Neural progenitor cell (in vitro differentiated cells): ENCODE measurements at regions not wholly inside any gene's neighbourhood (a gene's known extent, or its start where the extent isn't known, plus 50 kb on each side); places are given as distances from the start of the nearest gene placed in this dataset.
"Not testable (repeated sequence)": the region's sequence is repeated elsewhere in the genome, so short reads cannot be mapped to it uniquely, and the experiment has no call there.

ENCODE experiments used
- DNase-seq: peaks from one replicate; pipeline ENCODE4 v3.0.0-alpha.2; 2016; ENCODE audit warnings: low spot score
- H2AFZ ChIP-seq: fragments of 200-600 bp; sonication (generic); replicated peaks from 2 replicates; pipeline ENCODE4 v1.6.1; 2016; ENCODE audit warnings: antibody characterized with exemption
- H3F3A ChIP-seq: fragments of 200-600 bp; sonication (generic); 2 replicates; pipeline ENCODE4 v1.6.1; 2016; ENCODE audit warnings: antibody characterized with exemption, low read depth
- H3K27ac ChIP-seq: fragments of 200-600 bp; sonication (generic); 2 replicates; pipeline ENCODE4 v1.5.1; 2016; ENCODE audit warnings: mild to moderate bottlenecking
- H3K27me3 ChIP-seq: fragments of 200-600 bp; sonication (generic); 2 replicates; pipeline ENCODE4 v1.6.1; 2016; ENCODE audit warnings: mild to moderate bottlenecking, moderate library complexity
- H3K36me3 ChIP-seq: fragments of 200-600 bp; sonication (generic); 2 replicates; pipeline ENCODE4 v1.5.1; 2016
- H3K4me1 ChIP-seq: fragments of 200-600 bp; sonication (generic); 2 replicates; pipeline ENCODE4 v1.6.1; 2016; ENCODE audit warnings: mixed run types
- H3K4me2 ChIP-seq: fragments of 200-600 bp; sonication (generic); 2 replicates; pipeline ENCODE4 v1.6.1; 2016
- H3K4me3 ChIP-seq: fragments of 200-600 bp; sonication (generic); 2 replicates; pipeline ENCODE4 v1.5.1; 2016
- H3K79me2 ChIP-seq: fragments of 200-600 bp; sonication (generic); 2 replicates; pipeline ENCODE4 v1.6.1; 2016; ENCODE audit warnings: low read depth
- H3K9ac ChIP-seq: fragments of 200-600 bp; sonication (generic); 2 replicates; pipeline ENCODE4 v1.6.1; 2016
- H3K9me3 ChIP-seq: fragments of 200-600 bp; sonication (generic); 2 replicates; pipeline ENCODE4 v1.5.1; 2016; ENCODE audit warnings: low read depth
- H4K20me1 ChIP-seq: fragments of 200-600 bp; sonication (generic); 2 replicates; pipeline ENCODE4 v1.6.1; 2016; ENCODE audit warnings: low read depth
- H3K27ac Mint-ChIP-seq: 3 replicates; pipeline ENCODE4 v1.8.0; 2021; ENCODE audit warnings: mixed read lengths
- H3K27me3 Mint-ChIP-seq: 2 replicates; pipeline ENCODE4 v1.8.0; 2022; ENCODE audit warnings: low read depth, mild to moderate bottlenecking, inconsistent platforms, moderate library complexity, mixed read lengths; ENCODE audit not compliant: insufficient read depth
- H3K36me3 Mint-ChIP-seq: 3 replicates; pipeline ENCODE4 v1.8.0; 2021; ENCODE audit warnings: mixed read lengths
- H3K4me1 Mint-ChIP-seq: 3 replicates; pipeline ENCODE4 v1.8.0; 2021; ENCODE audit warnings: mixed read lengths
- H3K4me3 Mint-ChIP-seq: 3 replicates; pipeline ENCODE4 v1.8.0; 2021; ENCODE audit warnings: mild to moderate bottlenecking, moderate library complexity, mixed read lengths
- H3K9me3 Mint-ChIP-seq: 3 replicates; pipeline ENCODE4 v1.8.0; 2020; ENCODE audit warnings: mixed read lengths
- EZH2 ChIP-seq: fragments of 200-600 bp; sonication (generic); IDR thresholded peaks from 2 replicates; pipeline ENCODE4 v1.6.1; 2017; ENCODE audit warnings: antibody characterized with exemption, mild to moderate bottlenecking, moderate library complexity
- EZH2phosphoT487 ChIP-seq: fragments of 200-600 bp; sonication (generic); IDR thresholded peaks from 2 replicates; pipeline ENCODE4 v1.6.1; 2017; ENCODE audit warnings: antibody characterized with exemption
- TF ChIP-seq, protein P1 (sequence below): fragments of 200-600 bp; sonication (generic); IDR thresholded peaks from 2 replicates; pipeline ENCODE4 v1.5.1; 2017; ENCODE audit warnings: antibody characterized with exemption, mild to moderate bottlenecking

DNA sequence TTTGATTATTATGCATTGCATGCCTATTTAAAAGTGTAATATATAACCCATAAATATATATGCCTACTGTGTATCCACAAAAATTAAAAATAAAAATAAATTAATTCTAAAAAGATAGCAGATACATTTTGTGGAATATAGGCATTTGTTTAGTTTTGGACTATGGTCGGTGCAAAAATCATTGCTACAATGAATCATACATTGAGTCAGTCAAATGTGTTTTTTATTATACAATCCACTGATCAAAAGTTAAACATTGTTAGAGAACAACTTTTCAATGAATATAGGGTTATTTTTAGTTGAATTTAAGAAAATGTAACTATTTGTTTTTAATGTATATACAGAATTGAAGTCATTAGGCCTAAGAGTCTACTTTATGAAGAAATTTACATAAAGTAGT, 885.9 kb downstream of the EFNA5 start:
- H3K27ac ChIP-seq = no peak overlapping the region
- no peaks in the 10 kb centered on the region for H3K4me1 ChIP-seq
- no peaks in the 10 kb centered on the region for H3K9me3 ChIP-seq
- no peak overlapping the region for H3K4me3 Mint-ChIP-seq
- no peak overlapping the region for H3K27ac Mint-ChIP-seq
- H3K4me3 ChIP-seq = no peak overlapping the region
- no peak for DNase-seq
- H4K20me1 ChIP-seq = no peaks in the 10 kb centered on the region
- peaks cover 4% of the 10 kb centered on the region for H3K27me3 Mint-ChIP-seq
- no peaks in the 10 kb centered on the region for H3K27me3 ChIP-seq
- TF ChIP-seq EZH2phosphoT487 (no peak), EZH2 (no peak)
- TF ChIP-seq, protein P1, sequence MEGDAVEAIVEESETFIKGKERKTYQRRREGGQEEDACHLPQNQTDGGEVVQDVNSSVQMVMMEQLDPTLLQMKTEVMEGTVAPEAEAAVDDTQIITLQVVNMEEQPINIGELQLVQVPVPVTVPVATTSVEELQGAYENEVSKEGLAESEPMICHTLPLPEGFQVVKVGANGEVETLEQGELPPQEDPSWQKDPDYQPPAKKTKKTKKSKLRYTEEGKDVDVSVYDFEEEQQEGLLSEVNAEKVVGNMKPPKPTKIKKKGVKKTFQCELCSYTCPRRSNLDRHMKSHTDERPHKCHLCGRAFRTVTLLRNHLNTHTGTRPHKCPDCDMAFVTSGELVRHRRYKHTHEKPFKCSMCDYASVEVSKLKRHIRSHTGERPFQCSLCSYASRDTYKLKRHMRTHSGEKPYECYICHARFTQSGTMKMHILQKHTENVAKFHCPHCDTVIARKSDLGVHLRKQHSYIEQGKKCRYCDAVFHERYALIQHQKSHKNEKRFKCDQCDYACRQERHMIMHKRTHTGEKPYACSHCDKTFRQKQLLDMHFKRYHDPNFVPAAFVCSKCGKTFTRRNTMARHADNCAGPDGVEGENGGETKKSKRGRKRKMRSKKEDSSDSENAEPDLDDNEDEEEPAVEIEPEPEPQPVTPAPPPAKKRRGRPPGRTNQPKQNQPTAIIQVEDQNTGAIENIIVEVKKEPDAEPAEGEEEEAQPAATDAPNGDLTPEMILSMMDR = no peak
- no peaks in the 10 kb centered on the region for H3F3A ChIP-seq
- no peak overlapping the region for H2AFZ ChIP-seq
- H3K36me3 Mint-ChIP-seq = peaks cover 2% of the 10 kb centered on the region
- H3K9ac ChIP-seq = no peak overlapping the region
- H3K9me3 Mint-ChIP-seq = no peaks in the 10 kb centered on the region
- H3K36me3 ChIP-seq = no peaks in the 10 kb centered on the region
- no peaks in the 10 kb centered on the region for H3K79me2 ChIP-seq
- H3K4me2 ChIP-seq = no peak overlapping the region
- H3K4me1 Mint-ChIP-seq = no peaks in the 10 kb centered on the region

DNA sequence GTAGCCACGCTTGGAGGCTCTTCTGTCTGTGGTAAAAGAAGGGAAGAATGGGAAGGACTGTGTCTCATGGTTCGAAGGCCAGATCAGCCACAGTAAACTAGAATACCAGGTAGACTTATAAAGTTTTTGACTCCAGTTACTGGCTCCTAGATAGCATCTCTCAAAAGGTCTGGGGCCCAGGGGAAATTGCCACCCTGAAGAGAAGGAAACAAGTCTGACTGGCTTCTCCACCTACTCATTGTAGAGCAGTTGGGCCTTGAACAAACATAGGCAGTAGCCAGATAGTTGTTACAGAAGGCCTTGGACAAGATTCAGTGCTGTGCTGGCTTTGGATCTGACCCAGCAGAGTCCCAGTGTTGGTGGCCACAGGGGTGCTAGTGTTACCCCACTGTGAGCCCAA, 890.4 kb downstream of the EFNA5 start:
- Histone ChIP-seq H3F3A (no peaks in the 10 kb centered on the region), H3K4me2 (no peak overlapping the region), H3K36me3 (peaks cover 4% of the 10 kb centered on the region), H2AFZ (no peak overlapping the region), H3K4me3 (no peak overlapping the region), H4K20me1 (no peaks in the 10 kb centered on the region), H3K9ac (no peak overlapping the region), H3K27ac (no peak overlapping the region), H3K9me3 (no peaks in the 10 kb centered on the region), H3K27me3 (no peaks in the 10 kb centered on the region), H3K79me2 (no peaks in the 10 kb centered on the region), H3K4me1 (no peaks in the 10 kb centered on the region)
- H3K4me3 Mint-ChIP-seq = no peak overlapping the region
- H3K27ac Mint-ChIP-seq = no peak overlapping the region
- no peaks in the 10 kb centered on the region for H3K4me1 Mint-ChIP-seq
- H3K9me3 Mint-ChIP-seq = peaks cover 7% of the 10 kb centered on the region
- H3K36me3 Mint-ChIP-seq = peaks cover 2% of the 10 kb centered on the region
- H3K27me3 Mint-ChIP-seq = peaks cover 4% of the 10 kb centered on the region
- TF ChIP-seq, protein P1 = no peak
- TF ChIP-seq EZH2phosphoT487 (no peak), EZH2 (no peak)
- DNase-seq = no peak

DNA sequence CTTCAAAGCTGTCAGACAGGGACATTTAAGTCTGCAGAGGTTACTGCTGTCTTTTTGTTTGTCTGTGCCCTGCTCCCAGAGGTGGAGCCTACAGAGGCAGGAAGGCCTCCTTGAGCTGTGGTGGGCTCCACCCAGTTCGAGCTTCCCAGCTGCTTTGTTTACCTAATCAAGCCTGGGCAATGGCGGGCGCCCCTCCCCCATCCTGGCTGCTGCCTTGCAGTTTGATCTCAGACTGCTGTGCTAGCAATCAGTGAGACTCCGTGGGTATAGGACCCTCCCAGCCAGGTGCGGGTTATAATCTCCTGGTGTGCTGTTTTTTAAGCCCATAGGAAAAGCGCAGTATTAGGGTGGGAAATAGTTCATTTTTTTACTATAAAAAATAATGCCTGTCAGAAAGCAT, 894.2 kb downstream of the EFNA5 start:
- not testable (repeated sequence) for H3K36me3 ChIP-seq, H3K27me3 ChIP-seq, H3K4me3 ChIP-seq, H3K27ac Mint-ChIP-seq, H3K9me3 ChIP-seq, H3K27me3 Mint-ChIP-seq, H3K4me3 Mint-ChIP-seq, H3K9me3 Mint-ChIP-seq, H2AFZ ChIP-seq, H3K27ac ChIP-seq, H3K9ac ChIP-seq, H3K4me2 ChIP-seq, H3F3A ChIP-seq, H3K4me1 ChIP-seq, H3K79me2 ChIP-seq, DNase-seq, H3K36me3 Mint-ChIP-seq, H3K4me1 Mint-ChIP-seq, H4K20me1 ChIP-seq

DNA sequence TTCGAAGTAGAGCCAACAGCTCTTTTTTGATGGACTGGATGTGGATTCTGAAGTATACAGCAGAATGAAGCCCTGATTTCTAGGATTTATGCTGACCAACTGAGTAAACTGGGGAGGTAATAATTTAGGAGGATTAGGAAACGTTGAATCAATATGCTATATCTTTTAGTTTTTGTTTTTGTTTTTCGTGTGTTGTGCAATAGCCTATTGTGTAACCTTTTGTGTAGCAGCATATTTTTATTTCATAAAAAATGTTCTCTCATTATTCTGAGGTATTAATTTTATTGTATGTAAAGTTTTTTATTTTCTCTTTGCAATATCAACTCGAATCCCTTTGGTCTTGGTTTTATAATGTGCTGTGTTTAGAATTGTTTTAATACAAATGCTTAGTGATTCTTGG, 902.3 kb downstream of the EFNA5 start:
- H3K9me3 Mint-ChIP-seq = peaks cover 2% of the 10 kb centered on the region
- no peaks in the 10 kb centered on the region for H3K79me2 ChIP-seq
- H3K27me3 Mint-ChIP-seq = no peaks in the 10 kb centered on the region

More for the DNA sequence above, 902.3 kb downstream of the EFNA5 start:
- no peaks in the 10 kb centered on the region for H3K4me1 ChIP-seq
- Mint-ChIP-seq H3K4me1 (no peaks in the 10 kb centered on the region), H3K36me3 (no peaks in the 10 kb centered on the region), H3K27ac (no peak overlapping the region), H3K4me3 (no peak overlapping the region)
- TF ChIP-seq, protein P1 = no peak
- TF ChIP-seq EZH2 = no peak
- no peak for TF ChIP-seq EZH2phosphoT487
- no peaks in the 10 kb centered on the region for H4K20me1 ChIP-seq
- H3F3A ChIP-seq = no peaks in the 10 kb centered on the region
- no peak overlapping the region for H3K4me2 ChIP-seq
- no peaks in the 10 kb centered on the region for H3K36me3 ChIP-seq
- no peak for DNase-seq
- H3K9ac ChIP-seq = no peak overlapping the region
- H3K27me3 ChIP-seq = no peaks in the 10 kb centered on the region
- no peaks in the 10 kb centered on the region for H3K9me3 ChIP-seq
- H3K4me3 ChIP-seq = no peak overlapping the region
- H3K27ac ChIP-seq = no peak overlapping the region
- no peak overlapping the region for H2AFZ ChIP-seq
